ENCODE measurements at regions not wholly inside any gene's neighbourhood (a gene's known extent, or its start where the extent isn't known, plus 50 kb on each side); places are given as distances from the start of the nearest gene placed in this dataset.

- no CpG with 5 or more reads among the region's 1 CpG for WGBS
- DNase-seq: no peak
- H3K4me3 ChIP-seq (ENCODE audit: insufficient read depth in 1 of 2, low read depth in 1 of 2, low read length in 2 of 2): no peak overlapping the region
Measured at GRCh38 chr7:41847151-41847550, 144.3 kb upstream of the INHBA start.

GRCh38 chr7:41842956-41843355, 140.1 kb upstream of the INHBA start:
- no peak overlapping the region for H3K4ac ChIP-seq (ENCODE audit: low read depth in 1 of 2, low read length in 2 of 2)
- no peak overlapping the region for H3K18ac ChIP-seq (ENCODE audit: low read depth in 1 of 2, low read length in 2 of 2)
- no peak overlapping the region for H2BK12ac ChIP-seq (ENCODE audit: low read length in 2 of 2)
- H2AFZ ChIP-seq (ENCODE audit: low read depth, low read length): no peak overlapping the region
- H3K9ac ChIP-seq (ENCODE audit: low read length): no peak overlapping the region
- no peak overlapping the region for H3K23ac ChIP-seq (ENCODE audit: low read length in 2 of 2)
- no peaks in the 10 kb centered on the region for H3K79me1 ChIP-seq (replicated peaks; ENCODE audit: low read length, poor library complexity, severe bottlenecking)
- H3K4me1 ChIP-seq (ENCODE audit: control insufficient read depth, insufficient read depth, low read depth, low read length): no peaks in the 10 kb centered on the region
- no peak overlapping the region for H3K4me2 ChIP-seq (ENCODE audit: low read length, poor library complexity, severe bottlenecking)
- no peak overlapping the region for H2BK15ac ChIP-seq (ENCODE audit: low read depth, poor library complexity, severe bottlenecking)
- H3K27ac ChIP-seq (ENCODE audit: low read length, poor library complexity, severe bottlenecking): no peak overlapping the region
- no peak overlapping the region for H2AK5ac ChIP-seq (ENCODE audit: low read length, severe bottlenecking)
- H3K36me3 ChIP-seq (ENCODE audit: control insufficient read depth in 1 of 2, insufficient read depth in 2 of 2, low read depth in 1 of 2, low read length in 2 of 2): no peaks in the 10 kb centered on the region
- no peaks in the 10 kb centered on the region for H3K9me3 ChIP-seq (ENCODE audit: control insufficient read depth, low read length)
- no peak overlapping the region for H2BK120ac ChIP-seq (ENCODE audit: low read depth, low read length)
- WGBS: 94% methylated on average over 3 of the region's 4 CpGs
- no peak overlapping the region for H2BK5ac ChIP-seq (ENCODE audit: low read depth, low read length, poor library complexity, severe bottlenecking)
- H4K8ac ChIP-seq (ENCODE audit: low read length): no peak overlapping the region
- no peak for DNase-seq
- H3K27me3 ChIP-seq (ENCODE audit: control insufficient read depth in 1 of 2, insufficient read depth in 1 of 2, low read length in 2 of 2): no peaks in the 10 kb centered on the region
- H3K14ac ChIP-seq (ENCODE audit: low read length in 2 of 2): no peak overlapping the region
- H3K4me3 ChIP-seq (ENCODE audit: insufficient read depth in 1 of 2, low read depth in 1 of 2, low read length in 2 of 2): no peak overlapping the region
- H4K91ac ChIP-seq (ENCODE audit: low read length): no peak overlapping the region

More at GRCh38 chr7:41847151-41847550, 144.3 kb upstream of the INHBA start:
- no peak overlapping the region for H3K23ac ChIP-seq (ENCODE audit: low read length in 2 of 2)
- no peak overlapping the region for H2BK15ac ChIP-seq (ENCODE audit: low read depth, poor library complexity, severe bottlenecking)
- no peak overlapping the region for H4K91ac ChIP-seq (ENCODE audit: low read length)
- H3K18ac ChIP-seq (ENCODE audit: low read depth in 1 of 2, low read length in 2 of 2): no peak overlapping the region
- H2AFZ ChIP-seq (ENCODE audit: low read depth, low read length): no peak overlapping the region
- H3K4ac ChIP-seq (ENCODE audit: low read depth in 1 of 2, low read length in 2 of 2): no peak overlapping the region
- no peak overlapping the region for H4K8ac ChIP-seq (ENCODE audit: low read length)
- no peak overlapping the region for H3K27ac ChIP-seq (ENCODE audit: low read length, poor library complexity, severe bottlenecking)
- H3K79me1 ChIP-seq (replicated peaks; ENCODE audit: low read length, poor library complexity, severe bottlenecking): no peaks in the 10 kb centered on the region
- H2BK120ac ChIP-seq (ENCODE audit: low read depth, low read length): no peak overlapping the region
- no peak overlapping the region for H2BK12ac ChIP-seq (ENCODE audit: low read length in 2 of 2)
- H3K4me1 ChIP-seq (ENCODE audit: control insufficient read depth, insufficient read depth, low read depth, low read length): no peaks in the 10 kb centered on the region
- H3K27me3 ChIP-seq (ENCODE audit: control insufficient read depth in 1 of 2, insufficient read depth in 1 of 2, low read length in 2 of 2): no peaks in the 10 kb centered on the region
- no peak overlapping the region for H3K4me2 ChIP-seq (ENCODE audit: low read length, poor library complexity, severe bottlenecking)
- H2AK5ac ChIP-seq (ENCODE audit: low read length, severe bottlenecking): no peak overlapping the region
- H3K9ac ChIP-seq (ENCODE audit: low read length): no peak overlapping the region
- H3K9me3 ChIP-seq (ENCODE audit: control insufficient read depth, low read length): no peaks in the 10 kb centered on the region
- H3K36me3 ChIP-seq (ENCODE audit: control insufficient read depth in 1 of 2, insufficient read depth in 2 of 2, low read depth in 1 of 2, low read length in 2 of 2): no peaks in the 10 kb centered on the region
- H3K14ac ChIP-seq (ENCODE audit: low read length in 2 of 2): no peak overlapping the region
- no peak overlapping the region for H2BK5ac ChIP-seq (ENCODE audit: low read depth, low read length, poor library complexity, severe bottlenecking)

GRCh38 chr7:41837916-41838315, 135.0 kb upstream of the INHBA start:
- no peak for DNase-seq
- H3K4me2 ChIP-seq (ENCODE audit: low read length, poor library complexity, severe bottlenecking): no peak overlapping the region
- no peaks in the 10 kb centered on the region for H3K79me1 ChIP-seq (replicated peaks; ENCODE audit: low read length, poor library complexity, severe bottlenecking)
- no peak overlapping the region for H2AFZ ChIP-seq (ENCODE audit: low read depth, low read length)
- H3K36me3 ChIP-seq (ENCODE audit: control insufficient read depth in 1 of 2, insufficient read depth in 2 of 2, low read depth in 1 of 2, low read length in 2 of 2): no peaks in the 10 kb centered on the region
- no peak overlapping the region for H2BK120ac ChIP-seq (ENCODE audit: low read depth, low read length)
- H3K27ac ChIP-seq (ENCODE audit: low read length, poor library complexity, severe bottlenecking): no peak overlapping the region
- H3K27me3 ChIP-seq (ENCODE audit: control insufficient read depth in 1 of 2, insufficient read depth in 1 of 2, low read length in 2 of 2): no peaks in the 10 kb centered on the region
- no peak overlapping the region for H3K23ac ChIP-seq (ENCODE audit: low read length in 2 of 2)
- H3K18ac ChIP-seq (ENCODE audit: low read depth in 1 of 2, low read length in 2 of 2): no peak overlapping the region
- H3K14ac ChIP-seq (ENCODE audit: low read length in 2 of 2): no peak overlapping the region
- 89% methylated on average over 1 of the region's 1 CpG for WGBS
- peaks cover 2% of the 10 kb centered on the region for H3K4me1 ChIP-seq (ENCODE audit: control insufficient read depth, insufficient read depth, low read depth, low read length)
- no peak overlapping the region for H2BK15ac ChIP-seq (ENCODE audit: low read depth, poor library complexity, severe bottlenecking)
- no peak overlapping the region for H3K4ac ChIP-seq (ENCODE audit: low read depth in 1 of 2, low read length in 2 of 2)
- no peak overlapping the region for H4K91ac ChIP-seq (ENCODE audit: low read length)
- no peak overlapping the region for H2BK5ac ChIP-seq (ENCODE audit: low read depth, low read length, poor library complexity, severe bottlenecking)
- H3K9ac ChIP-seq (ENCODE audit: low read length): no peak overlapping the region
- H3K9me3 ChIP-seq (ENCODE audit: control insufficient read depth, low read length): no peaks in the 10 kb centered on the region
- no peak overlapping the region for H2AK5ac ChIP-seq (ENCODE audit: low read length, severe bottlenecking)
- H3K4me3 ChIP-seq (ENCODE audit: insufficient read depth in 1 of 2, low read depth in 1 of 2, low read length in 2 of 2): no peak overlapping the region
- no peak overlapping the region for H2BK12ac ChIP-seq (ENCODE audit: low read length in 2 of 2)
- no peak overlapping the region for H4K8ac ChIP-seq (ENCODE audit: low read length)

GRCh38 chr7:41835976-41836530, 133.2 kb upstream of the INHBA start:
- no peaks in the 10 kb centered on the region for H3K79me1 ChIP-seq (replicated peaks; ENCODE audit: low read length, poor library complexity, severe bottlenecking)
- no peak overlapping the region for H3K14ac ChIP-seq (ENCODE audit: low read length in 2 of 2)
- no peaks in the 10 kb centered on the region for H3K36me3 ChIP-seq (ENCODE audit: control insufficient read depth in 1 of 2, insufficient read depth in 2 of 2, low read depth in 1 of 2, low read length in 2 of 2)
- H3K4me2 ChIP-seq (ENCODE audit: low read length, poor library complexity, severe bottlenecking): no peak overlapping the region
- H3K4me3 ChIP-seq (ENCODE audit: insufficient read depth in 1 of 2, low read depth in 1 of 2, low read length in 2 of 2): no peak overlapping the region
- H3K9me3 ChIP-seq (ENCODE audit: control insufficient read depth, low read length): peaks cover 5% of the 10 kb centered on the region
- peak overlapping the region; percentile 81 for H3K9ac ChIP-seq (ENCODE audit: low read length)
- H3K4ac ChIP-seq (ENCODE audit: low read depth in 1 of 2, low read length in 2 of 2): no peak overlapping the region
- no peak overlapping the region for H2BK120ac ChIP-seq (ENCODE audit: low read depth, low read length)
- H2AK5ac ChIP-seq (ENCODE audit: low read length, severe bottlenecking): no peak overlapping the region
- H2BK12ac ChIP-seq (ENCODE audit: low read length in 2 of 2): no peak overlapping the region
- no peak overlapping the region for H2BK15ac ChIP-seq (ENCODE audit: low read depth, poor library complexity, severe bottlenecking)
- H3K27ac ChIP-seq (ENCODE audit: low read length, poor library complexity, severe bottlenecking): no peak overlapping the region
- H3K18ac ChIP-seq (ENCODE audit: low read depth in 1 of 2, low read length in 2 of 2): no peak overlapping the region
- no peak for DNase-seq
- no peak overlapping the region for H2BK5ac ChIP-seq (ENCODE audit: low read depth, low read length, poor library complexity, severe bottlenecking)
- H4K91ac ChIP-seq (ENCODE audit: low read length): no peak overlapping the region
- no peak overlapping the region for H3K23ac ChIP-seq (ENCODE audit: low read length in 2 of 2)
- H3K27me3 ChIP-seq (ENCODE audit: control insufficient read depth in 1 of 2, insufficient read depth in 1 of 2, low read length in 2 of 2): no peaks in the 10 kb centered on the region
- H3K4me1 ChIP-seq (ENCODE audit: control insufficient read depth, insufficient read depth, low read depth, low read length): peaks cover 2% of the 10 kb centered on the region
- WGBS: 91% methylated on average over 2 of the region's 4 CpGs
- no peak overlapping the region for H2AFZ ChIP-seq (ENCODE audit: low read depth, low read length)
- no peak overlapping the region for H4K8ac ChIP-seq (ENCODE audit: low read length)
